GM10266 (cell line): ENCODE measurements at regions not wholly inside any gene's neighbourhood (a gene's known extent, or its start where the extent isn't known, plus 50 kb on each side); places are given as distances from the start of the nearest gene placed in this dataset.
A peak's percentile ranks its signal among the peaks of the same experiment; 100 is the strongest.
"Not testable (repeated sequence)": the region's sequence is repeated elsewhere in the genome, so short reads cannot be mapped to it uniquely, and the experiment has no call there.

Source experiments
- DNase-seq: peaks from one replicate; pipeline ENCODE4 v3.0.0; 2012; ENCODE audit errors: extremely low spot score
- TF ChIP-seq, protein P1 (sequence below): IDR thresholded peaks from 2 replicates; pipeline ENCODE4 v1.5.1; 2012; ENCODE audit warnings: mild to moderate bottlenecking, low read depth; ENCODE audit not compliant: control insufficient read depth, insufficient read depth; ENCODE audit errors: missing control alignments

DNA sequence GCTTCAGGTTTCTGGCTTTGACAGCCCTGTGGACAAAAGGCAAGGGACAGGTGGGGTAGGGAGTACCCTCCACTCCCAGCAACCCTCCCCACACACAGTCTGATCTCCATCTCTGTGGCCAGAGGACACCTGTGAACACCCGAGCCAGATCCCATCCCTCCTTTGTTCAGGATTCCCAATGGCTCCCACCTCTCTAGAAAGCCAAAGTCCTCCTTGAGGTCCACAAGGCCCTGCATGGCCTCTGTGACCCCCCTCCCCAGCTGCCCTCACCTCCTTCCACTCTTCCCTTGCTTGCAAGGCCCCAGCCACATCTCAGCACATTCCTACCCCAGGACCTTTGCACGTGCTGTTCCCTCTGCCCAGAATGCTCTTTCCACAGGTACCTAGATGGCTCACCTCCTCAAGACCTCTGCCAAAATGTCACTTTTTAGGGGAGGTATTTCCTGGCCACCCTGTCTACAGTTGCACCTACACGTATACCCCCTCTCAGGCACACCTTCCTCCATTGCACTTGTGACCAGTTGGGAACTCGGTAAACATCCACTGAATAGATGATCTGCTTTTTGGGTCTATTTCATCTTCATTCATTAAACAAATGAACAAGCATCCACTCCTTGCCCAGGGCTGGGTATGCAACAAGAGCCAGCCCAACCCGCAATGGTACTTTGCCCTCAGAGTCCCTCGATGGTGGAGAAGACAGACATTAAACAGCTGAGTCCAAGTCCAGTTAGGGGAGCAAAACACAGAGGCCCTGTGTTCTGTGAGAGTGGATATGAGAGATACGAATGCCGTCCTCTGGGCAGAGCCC is 107.0 kb downstream of the CRLF3 start:
- TF ChIP-seq, protein P1, sequence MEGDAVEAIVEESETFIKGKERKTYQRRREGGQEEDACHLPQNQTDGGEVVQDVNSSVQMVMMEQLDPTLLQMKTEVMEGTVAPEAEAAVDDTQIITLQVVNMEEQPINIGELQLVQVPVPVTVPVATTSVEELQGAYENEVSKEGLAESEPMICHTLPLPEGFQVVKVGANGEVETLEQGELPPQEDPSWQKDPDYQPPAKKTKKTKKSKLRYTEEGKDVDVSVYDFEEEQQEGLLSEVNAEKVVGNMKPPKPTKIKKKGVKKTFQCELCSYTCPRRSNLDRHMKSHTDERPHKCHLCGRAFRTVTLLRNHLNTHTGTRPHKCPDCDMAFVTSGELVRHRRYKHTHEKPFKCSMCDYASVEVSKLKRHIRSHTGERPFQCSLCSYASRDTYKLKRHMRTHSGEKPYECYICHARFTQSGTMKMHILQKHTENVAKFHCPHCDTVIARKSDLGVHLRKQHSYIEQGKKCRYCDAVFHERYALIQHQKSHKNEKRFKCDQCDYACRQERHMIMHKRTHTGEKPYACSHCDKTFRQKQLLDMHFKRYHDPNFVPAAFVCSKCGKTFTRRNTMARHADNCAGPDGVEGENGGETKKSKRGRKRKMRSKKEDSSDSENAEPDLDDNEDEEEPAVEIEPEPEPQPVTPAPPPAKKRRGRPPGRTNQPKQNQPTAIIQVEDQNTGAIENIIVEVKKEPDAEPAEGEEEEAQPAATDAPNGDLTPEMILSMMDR: no peak
- no peak for DNase-seq

DNA sequence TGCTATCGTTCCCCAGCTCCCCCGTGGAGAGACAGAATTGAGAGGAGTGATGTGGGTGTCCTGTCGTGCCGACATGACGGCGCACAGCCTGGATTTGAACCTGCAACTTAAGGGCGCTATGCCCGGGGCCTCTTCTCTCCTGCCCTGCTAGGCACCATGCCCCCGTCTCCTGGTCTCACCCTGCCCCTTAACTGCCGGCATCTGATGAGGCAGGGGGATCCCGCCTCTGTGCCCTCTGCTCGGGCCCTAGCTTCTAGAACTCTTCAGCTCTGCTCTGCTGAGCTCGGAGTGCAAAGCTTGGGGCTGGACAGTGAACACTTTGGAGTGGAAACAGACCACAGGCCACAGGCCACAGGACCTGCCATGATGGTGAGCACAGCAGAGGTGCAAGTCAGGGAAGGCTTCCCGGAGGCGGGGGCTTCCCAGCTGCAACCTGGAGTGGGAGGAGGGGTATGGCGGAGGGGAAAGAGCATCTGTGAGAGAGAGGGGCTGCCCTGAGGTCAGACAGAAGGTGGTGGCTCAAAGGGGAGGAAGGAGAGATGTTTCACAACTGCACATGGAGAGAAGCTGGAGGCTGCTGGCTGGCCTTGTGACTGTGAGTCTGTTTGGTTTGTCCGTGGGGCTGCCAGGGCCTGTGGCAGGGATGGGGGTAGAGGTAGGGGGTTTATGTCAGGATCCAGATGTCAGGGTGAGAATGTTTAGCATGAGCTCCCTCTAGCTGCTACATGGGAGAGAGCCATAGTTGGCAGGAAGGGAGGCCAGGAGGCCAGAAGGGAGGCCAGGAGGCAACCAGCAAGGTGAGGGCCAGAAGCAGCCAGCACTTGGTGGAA is 107.8 kb downstream of the CRLF3 start:
- TF ChIP-seq, protein P1: peak; percentile 47
- no peak for DNase-seq

DNA sequence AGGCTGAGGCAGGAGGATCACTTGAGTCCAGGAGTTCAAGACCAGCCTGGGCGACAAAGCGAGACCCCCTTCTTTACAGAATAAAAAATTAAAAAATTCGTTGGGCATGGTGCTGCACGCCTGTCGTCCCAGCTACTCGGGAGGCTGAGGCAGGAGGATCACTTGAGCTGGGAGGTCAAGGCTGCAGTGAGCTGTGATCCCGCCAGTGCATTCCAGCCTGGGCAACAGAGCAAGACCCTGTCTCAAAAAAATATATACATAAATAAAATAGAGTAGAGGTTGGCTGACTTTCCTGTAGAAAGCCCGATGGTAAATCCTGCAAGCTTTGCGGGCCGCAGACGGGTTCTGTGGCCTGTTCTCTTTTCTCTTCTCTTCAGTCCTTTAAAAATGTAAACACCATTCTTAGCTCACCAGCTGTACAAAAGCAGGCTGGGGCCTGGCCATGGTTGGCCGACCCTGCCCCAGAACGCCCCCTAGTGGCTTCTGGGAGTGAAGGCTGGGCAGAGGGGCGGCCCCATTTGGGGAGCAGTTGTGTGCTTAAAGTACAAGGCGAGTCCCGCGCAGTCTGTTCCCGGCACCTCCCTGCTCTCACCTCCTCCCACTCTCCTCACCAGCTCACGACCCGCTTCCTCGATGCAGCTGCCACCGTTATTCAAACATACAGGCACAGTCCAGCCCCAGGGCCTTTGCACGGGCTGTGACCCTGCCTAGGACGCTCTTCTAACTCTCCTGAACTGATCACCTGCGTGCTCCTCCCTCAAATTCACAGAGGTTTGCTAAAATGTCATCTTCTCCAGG is 109.5 kb downstream of the CRLF3 start:
- TF ChIP-seq, protein P1: peak; percentile 54
- not testable (repeated sequence) for DNase-seq

DNA sequence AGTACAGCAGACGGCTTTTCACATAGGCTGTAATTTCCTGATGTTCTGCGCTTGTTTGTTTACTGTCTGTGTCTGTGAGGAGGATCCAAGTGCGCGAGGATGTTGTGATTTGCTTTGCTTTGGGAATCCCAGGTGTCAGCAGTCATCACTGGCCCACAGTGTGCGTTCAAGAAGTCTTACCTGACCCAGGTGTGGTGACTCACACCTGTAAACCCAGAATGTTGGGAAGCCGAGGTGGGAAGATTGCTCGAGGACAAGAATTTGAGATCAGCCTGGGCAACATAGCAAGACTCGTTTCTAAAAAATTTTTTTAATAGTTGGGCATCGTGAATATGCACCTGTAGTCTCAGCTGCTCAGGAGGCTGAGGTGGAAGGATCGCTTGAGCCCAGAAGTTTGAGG is 110.7 kb downstream of the CRLF3 start:
- not testable (repeated sequence) for DNase-seq

DNA sequence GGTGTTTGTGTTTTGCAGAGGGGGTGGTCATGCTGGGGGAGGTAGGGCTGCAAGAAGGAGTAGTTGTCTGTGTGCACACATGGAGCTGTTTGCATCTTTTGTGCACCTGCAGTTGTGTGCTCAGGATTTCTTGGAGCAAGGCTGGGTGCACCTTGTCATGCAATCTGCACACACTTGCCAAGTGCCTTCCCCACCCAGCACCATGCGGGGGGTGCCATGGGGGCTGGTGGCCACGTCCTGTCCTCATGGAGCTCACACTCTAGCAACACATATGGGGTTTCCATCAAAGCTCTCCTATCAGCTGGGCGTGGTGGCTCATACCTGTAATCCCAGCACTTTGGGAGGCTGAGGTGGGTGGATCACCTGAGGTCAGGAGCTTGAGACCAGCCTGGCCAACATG is 111.6 kb downstream of the CRLF3 start:
- DNase-seq: not testable (repeated sequence)

DNA sequence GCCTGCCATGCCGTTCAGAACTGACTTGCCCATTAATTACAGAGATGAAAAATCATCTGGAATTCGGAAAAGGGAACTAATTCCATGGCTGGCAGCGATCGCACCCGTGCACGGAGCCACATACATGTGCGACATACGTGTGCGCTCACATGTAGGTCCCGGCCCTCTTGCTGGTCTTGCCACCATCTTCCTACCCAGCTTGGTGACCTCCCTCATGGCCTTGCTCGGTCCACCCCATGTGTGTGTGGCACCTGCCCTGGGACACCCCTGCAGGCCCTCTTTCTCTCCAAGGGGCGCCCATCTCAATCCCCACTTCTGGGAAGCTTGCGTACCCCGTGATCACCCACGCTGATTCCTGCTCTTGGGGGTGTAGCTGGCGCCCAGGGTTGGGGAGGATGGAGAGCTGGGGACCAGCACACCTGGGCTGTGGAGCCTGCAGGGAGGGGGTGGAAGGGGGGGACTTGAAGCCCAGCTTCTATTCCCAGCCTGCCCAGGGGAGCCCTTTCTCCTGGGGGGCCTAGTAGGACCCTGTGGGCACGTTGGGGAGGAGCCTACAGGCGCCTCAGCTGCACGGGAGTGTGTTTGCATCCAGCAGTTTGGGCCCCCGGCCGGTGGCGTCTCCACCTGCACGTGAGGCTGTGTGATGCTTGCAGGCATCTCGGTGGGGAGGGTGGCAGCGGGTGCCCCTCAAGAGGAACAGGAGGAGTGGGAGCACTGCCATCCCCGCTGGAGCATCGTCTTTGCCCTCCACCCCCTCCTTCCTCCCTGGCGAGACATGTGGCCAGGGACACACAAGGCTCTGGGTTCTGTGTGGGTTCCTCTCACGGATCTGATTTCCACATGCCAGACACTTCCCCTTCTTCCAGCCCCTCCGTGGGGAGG is 112.6 kb downstream of the CRLF3 start:
- not testable (repeated sequence) for DNase-seq

GRCh38 chr17:30711176-30711575 is 113.3 kb downstream of the CRLF3 start:
- not testable (repeated sequence) for DNase-seq

- DNase-seq: not testable (repeated sequence)
Observed at GRCh38 chr17:30710276-30711088, 114.0 kb downstream of the CRLF3 start.

- DNase-seq: not testable (repeated sequence)
Observed at GRCh38 chr17:30709561-30710275, 114.8 kb downstream of the CRLF3 start.

DNA sequence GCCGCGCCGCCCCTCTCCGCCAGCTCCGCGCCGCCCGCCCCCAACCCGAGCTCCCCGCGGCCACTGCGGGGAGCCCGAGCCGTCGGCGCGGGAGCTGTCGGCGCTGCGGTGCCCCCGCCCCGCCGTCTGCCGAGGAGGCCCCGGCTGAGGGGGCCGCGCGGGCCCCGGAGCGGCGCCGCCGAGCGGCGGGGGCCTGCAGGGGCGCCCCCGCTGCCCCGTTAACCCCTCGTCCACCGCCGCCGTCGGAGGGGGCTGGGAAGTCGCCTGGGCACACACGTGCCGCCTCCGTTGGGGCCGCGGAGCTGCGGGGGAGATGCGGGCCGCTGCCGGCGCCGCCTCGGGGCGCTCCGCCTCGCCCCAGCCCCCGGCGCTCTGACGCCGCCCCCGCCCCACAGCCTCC is 115.4 kb downstream of the CRLF3 start:
- DNase-seq: not testable (repeated sequence)

DNA sequence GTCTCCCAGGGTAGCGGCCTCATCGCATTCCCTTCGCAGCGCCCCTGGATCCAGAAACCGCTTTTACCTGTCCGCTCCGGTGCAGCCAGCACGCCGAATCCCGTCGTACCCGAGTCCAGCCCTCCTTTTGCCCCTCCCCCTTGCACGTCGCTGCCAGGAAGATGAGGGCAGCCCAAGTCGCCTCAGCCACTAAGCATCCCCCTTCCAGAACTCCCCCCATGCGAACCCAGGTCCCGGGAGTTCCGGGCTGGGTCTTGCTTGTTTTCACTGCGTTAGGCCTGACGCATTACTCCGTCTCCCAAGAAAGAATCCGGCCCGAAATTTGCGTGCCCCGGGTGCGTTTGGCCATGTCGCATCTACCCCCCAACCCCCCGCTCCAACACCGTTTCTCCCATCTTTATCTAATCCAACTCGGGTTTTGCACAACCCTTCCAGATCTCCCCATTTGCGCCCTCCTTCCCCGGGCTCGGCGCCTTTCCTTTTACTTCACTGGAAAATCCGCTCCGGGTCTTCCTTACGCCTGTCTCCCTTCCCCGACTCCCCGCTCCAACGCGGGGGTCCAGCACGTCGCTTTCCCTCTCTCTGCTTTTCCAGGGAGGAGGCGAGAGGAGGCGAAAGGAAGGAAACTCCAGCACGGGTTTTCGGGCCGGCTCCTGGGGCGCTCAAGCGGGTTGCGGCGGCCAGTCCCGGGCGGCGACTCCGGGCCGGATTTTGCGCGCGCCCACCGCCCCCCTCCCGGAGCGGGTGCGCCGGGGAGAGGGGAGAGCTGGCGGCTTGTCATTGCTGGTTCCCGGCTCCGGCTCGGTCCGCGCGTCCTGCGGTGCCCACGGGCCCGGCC is 116.0 kb downstream of the CRLF3 start:
- DNase-seq: peak; percentile 74

DNA sequence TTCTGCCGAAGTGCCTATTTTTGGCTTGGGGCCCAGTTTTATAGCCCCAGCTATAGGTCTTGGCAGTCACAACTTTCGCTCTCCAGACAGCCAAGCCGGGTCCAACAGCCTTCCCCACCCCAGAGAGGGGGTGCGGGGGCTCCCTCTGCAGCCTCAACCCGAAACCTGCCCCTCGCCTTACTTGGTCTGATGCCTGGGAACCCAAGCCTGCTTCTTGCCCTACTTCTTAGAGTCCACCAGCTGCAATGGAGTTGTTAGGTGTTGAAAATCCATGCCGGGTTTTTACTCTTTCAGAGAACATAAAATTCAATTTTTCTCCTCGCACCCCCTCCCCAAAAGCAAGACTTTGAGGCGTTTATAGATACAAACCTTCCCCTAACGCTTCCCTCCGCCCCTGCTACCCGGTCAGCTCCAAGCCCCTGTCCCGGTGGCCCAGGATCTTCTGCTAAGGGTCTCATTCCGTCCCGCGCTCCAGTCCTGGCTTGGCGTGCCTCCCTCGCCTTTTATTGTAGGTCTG is 116.7 kb downstream of the CRLF3 start:
- not testable (repeated sequence) for DNase-seq
